ENCODE measurements at regions not wholly inside any gene's neighbourhood (a gene's known extent, or its start where the extent isn't known, plus 50 kb on each side); places are given as distances from the start of the nearest gene placed in this dataset. TPM values are rescaled to one million over a fixed set of nuclear protein-coding genes. Genes with fewer than 3 reads are reported as not detected.

- Histone ChIP-seq H3K4me3 (ENCODE audit: low read depth, low read length) (no peak overlapping the region), H3K27me3 (ENCODE audit: control insufficient read depth, insufficient read depth, low read length) (no peaks in the 10 kb centered on the region), H3K4me1 (ENCODE audit: control insufficient read depth, insufficient read depth, low read length) (no peaks in the 10 kb centered on the region), H3K27ac (ENCODE audit: low read depth, low read length) (no peak overlapping the region), H3K36me3 (ENCODE audit: control insufficient read depth, insufficient read depth, low read length) (no peaks in the 10 kb centered on the region), H3K9me3 (ENCODE audit: control insufficient read depth, insufficient read depth, low read length) (no peaks in the 10 kb centered on the region)
- no peak for DNase-seq (ENCODE audit: low read depth in 4 of 6, low spot score in 6 of 6)
- WGBS (ENCODE audit: insufficient coverage), result 83% methylated on average over 2 of the region's 2 CpGs
Measured at GRCh38 chr18:67568166-67568565, 51.6 kb upstream of the DSEL start.

Small RNA genes in the stretch of these regions (small RNA-seq; reads per million reads assigned to genes)
- not detected for gene AC067819.1 (ENCODE audit: low replicate concordance)

Measured in spinal cord (tissue), 10 donors.